ENCODE measurements at regions not wholly inside any gene's neighbourhood (a gene's known extent, or its start where the extent isn't known, plus 50 kb on each side); places are given as distances from the start of the nearest gene placed in this dataset.

GRCh38 chr16:59201160-59201559 lies 467.0 kb upstream of the GOT2 start:
- TF ChIP-seq POLR2A (IDR thresholded peaks at IDR 0.05) (no peak), CTCF (IDR thresholded peaks at IDR 0.05) (no peak), POLR2AphosphoS5 (IDR thresholded peaks at IDR 0.05) (no peak)
